ENCODE measurements at regions not wholly inside any gene's neighbourhood (a gene's known extent, or its start where the extent isn't known, plus 50 kb on each side); places are given as distances from the start of the nearest gene placed in this dataset.

DNA sequence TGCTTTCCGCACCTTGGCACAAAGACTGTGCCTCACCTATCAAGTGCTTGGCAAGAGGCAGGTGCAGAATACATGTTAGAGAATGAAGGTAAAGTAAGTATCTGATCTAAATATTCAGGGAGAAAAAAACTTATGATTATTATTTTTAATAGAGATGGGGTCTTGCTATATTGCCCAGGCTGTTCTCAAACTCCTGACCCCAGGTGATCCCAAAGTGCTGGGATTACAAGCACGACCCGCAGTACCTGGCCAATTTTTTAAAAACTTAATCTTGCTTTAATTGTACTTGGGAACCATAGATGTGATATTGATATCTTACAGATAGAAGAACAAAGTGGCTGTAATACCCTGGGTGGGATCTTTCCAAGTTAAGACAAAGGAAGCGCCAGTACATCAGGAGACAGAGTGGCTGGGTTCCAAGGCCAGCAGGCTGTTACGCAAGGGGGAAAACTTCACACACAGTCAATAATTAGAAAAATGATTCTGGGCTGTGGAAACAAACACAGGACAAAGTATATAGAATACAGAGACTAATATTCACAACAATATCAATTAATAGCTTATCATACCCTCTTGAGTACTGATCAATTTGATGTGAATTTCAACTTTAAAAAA is 58.6 kb upstream of the ATP1A1 start:
- Mint-ChIP-seq H3K9me3 (no peaks in the 10 kb centered on the region), H3K27me3 (ENCODE audit: low read depth) (no peaks in the 10 kb centered on the region), H3K4me3 (no peak overlapping the region), H3K36me3 (ENCODE audit: insufficient read depth in 2 of 2) (no peaks in the 10 kb centered on the region), H3K27ac (no peak overlapping the region), H3K4me1 (ENCODE audit: low read depth) (no peaks in the 10 kb centered on the region)
- DNase-seq (no peak), ATAC-seq (replicated peaks in 1 of 2) (no peak)

DNA sequence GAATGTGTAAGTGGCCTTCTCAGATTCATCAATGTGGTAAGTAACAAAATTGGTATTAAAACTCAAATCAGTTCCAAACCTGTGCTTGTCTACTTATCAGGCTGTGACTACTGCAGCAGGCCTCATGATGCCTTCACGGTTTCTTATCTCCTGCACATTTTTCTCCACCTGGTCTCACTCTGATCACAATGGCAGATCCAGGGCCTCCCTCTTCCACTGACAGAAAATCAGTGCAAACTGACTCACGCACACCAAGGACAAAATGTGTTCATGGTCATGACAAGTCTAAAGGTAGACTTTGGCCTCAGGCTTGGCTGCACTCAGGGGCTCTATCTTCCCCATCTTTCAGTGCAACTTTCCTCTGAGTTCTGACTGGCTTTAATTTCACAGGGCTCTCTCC is 56.7 kb upstream of the ATP1A1 start:
- H3K27ac Mint-ChIP-seq, result no peak overlapping the region
- peaks cover 8% of the 10 kb centered on the region for H3K4me1 Mint-ChIP-seq (ENCODE audit: low read depth)
- H3K4me3 Mint-ChIP-seq, result no peak overlapping the region
- DNase-seq (no peak), ATAC-seq (replicated peaks in 1 of 2) (no peak)
- no peaks in the 10 kb centered on the region for H3K27me3 Mint-ChIP-seq (ENCODE audit: low read depth)
- H3K36me3 Mint-ChIP-seq (ENCODE audit: insufficient read depth in 2 of 2), result no peaks in the 10 kb centered on the region
- H3K9me3 Mint-ChIP-seq, result no peaks in the 10 kb centered on the region

DNA sequence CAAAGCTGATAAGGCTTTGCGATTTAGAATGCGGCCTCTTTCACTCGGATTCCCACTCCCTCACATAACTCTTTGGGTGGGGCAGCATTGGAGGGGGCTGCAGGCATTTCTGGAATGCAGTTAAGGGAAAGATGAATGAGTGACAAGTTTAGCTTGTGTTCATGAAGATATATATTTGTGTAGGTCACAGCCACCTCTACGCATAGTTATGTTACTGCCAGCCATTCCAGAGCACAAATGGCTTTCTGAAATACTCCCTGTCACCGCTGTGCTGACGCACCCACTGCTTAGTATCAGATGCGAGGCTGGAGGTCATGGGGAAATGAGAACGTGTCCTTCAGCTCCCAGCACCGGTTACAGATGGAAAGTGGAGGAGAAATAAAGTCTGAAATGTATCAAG is 54.1 kb upstream of the ATP1A1 start:
- DNase-seq, result no peak
- Mint-ChIP-seq H3K27ac (no peak overlapping the region), H3K9me3 (no peaks in the 10 kb centered on the region), H3K4me3 (no peak overlapping the region), H3K4me1 (ENCODE audit: low read depth) (peaks cover 27% of the 10 kb centered on the region), H3K36me3 (ENCODE audit: insufficient read depth in 2 of 2) (no peaks in the 10 kb centered on the region), H3K27me3 (ENCODE audit: low read depth) (no peaks in the 10 kb centered on the region)
- ATAC-seq (replicated peaks in 1 of 2), result no peak

DNA sequence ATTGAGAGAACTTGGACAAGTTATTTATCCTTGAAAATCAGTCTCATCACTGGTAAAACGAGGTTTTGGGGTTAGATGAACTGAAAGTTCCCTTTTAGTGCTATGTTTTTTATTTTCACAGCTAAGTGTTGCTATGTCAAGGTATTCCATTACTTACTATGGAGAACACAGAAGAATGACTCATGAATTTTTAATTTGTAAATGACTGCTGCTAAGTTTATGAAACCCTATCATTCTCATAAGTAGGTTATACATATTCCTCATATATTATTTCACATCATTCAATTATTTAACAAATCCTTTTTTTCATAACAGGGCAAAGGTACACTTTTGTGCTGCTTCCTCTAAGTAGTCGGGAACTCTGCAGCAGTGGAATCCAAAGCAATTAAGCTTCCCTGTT is 52.2 kb upstream of the ATP1A1 start:
- no peaks in the 10 kb centered on the region for H3K27me3 Mint-ChIP-seq (ENCODE audit: low read depth)
- ATAC-seq (replicated peaks in 1 of 2) (no peak), DNase-seq (no peak)
- peaks cover 41% of the 10 kb centered on the region for H3K4me1 Mint-ChIP-seq (ENCODE audit: low read depth)
- no peak overlapping the region for H3K4me3 Mint-ChIP-seq
- H3K36me3 Mint-ChIP-seq (ENCODE audit: insufficient read depth in 2 of 2), result no peaks in the 10 kb centered on the region
- H3K9me3 Mint-ChIP-seq, result no peaks in the 10 kb centered on the region
- H3K27ac Mint-ChIP-seq, result no peak overlapping the region

DNA sequence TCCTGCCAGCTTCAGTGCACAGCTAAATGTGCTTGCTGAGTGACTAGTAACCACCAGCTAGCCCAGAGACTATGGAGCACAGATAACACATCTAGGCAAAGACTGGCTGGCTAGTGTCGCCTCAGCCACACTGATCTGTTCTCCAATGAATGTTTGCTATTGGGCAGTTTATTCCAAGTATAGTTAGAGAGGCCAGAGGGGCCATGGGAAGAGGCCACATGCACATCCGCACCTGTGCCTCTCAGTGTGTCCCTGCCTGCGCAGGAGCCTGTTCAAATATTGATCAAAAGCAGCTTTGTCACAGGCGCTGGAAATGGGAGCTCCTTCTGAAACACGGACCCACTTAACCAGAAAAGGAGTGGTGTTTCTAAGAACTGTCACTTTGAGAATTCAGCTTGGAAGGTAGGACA is 51.3 kb upstream of the ATP1A1 start:
- H3K4me1 Mint-ChIP-seq (ENCODE audit: low read depth), result peaks cover 50% of the 10 kb centered on the region
- H3K27me3 Mint-ChIP-seq (ENCODE audit: low read depth), result no peaks in the 10 kb centered on the region
- no peaks in the 10 kb centered on the region for H3K36me3 Mint-ChIP-seq (ENCODE audit: insufficient read depth in 2 of 2)
- H3K27ac Mint-ChIP-seq, result no peak overlapping the region
- ATAC-seq (replicated peaks in 1 of 2) (no peak), DNase-seq (no peak)
- H3K4me3 Mint-ChIP-seq, result peak overlapping the region in 1 of 2 donors; percentile 42
- H3K9me3 Mint-ChIP-seq, result no peaks in the 10 kb centered on the region

DNA sequence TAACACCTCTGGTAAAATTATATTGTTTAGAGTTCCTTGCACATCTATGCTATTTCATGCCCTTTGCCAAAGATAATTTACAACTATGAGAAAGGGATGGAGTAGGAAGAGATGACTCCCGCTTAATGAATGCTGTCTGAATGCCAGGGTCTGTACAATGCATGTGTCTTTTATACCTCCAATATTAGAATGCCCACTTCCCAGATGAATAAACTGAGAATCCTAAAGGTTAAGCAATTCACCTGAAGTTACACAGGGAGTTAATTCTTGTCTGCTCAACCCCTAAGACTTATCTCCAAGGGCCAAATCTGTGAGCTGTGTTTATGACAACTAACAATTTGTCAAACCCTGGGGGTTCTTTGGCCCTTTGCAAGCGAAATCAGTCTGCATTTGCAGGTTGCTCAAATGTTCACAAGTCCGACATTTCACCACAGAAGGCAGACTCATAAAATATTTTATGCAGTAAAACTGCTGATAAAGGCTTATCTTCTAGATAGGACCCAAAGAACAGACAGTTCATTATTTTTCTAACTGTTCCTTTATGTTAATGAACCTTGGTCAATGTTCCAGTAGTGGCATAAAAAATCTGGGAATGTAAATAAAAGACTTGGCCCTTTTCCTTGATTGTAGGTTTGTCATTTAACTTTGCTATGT is 50.2 kb upstream of the ATP1A1 start:
- no peaks in the 10 kb centered on the region for H3K9me3 Mint-ChIP-seq
- H3K36me3 Mint-ChIP-seq (ENCODE audit: insufficient read depth in 2 of 2), result no peaks in the 10 kb centered on the region
- H3K4me1 Mint-ChIP-seq (ENCODE audit: low read depth), result peaks cover 57% of the 10 kb centered on the region
- ATAC-seq (replicated peaks in 1 of 2), result no peak
- peak overlapping the region in 1 of 2 donors; percentile 9 for H3K4me3 Mint-ChIP-seq
- no peak overlapping the region for H3K27ac Mint-ChIP-seq
- DNase-seq, result no peak
- H3K27me3 Mint-ChIP-seq (ENCODE audit: low read depth), result no peaks in the 10 kb centered on the region
